GM12878 (cell line): ENCODE measurements at regions not wholly inside any gene's neighbourhood (a gene's known extent, or its start where the extent isn't known, plus 50 kb on each side); places are given as distances from the start of the nearest gene placed in this dataset.

Source experiments
- CTCF ChIP-seq, 3 experiments: IDR thresholded peaks in 2 of 3; conservative IDR thresholded peaks in 1 of 3; 2 replicates each; pipeline ENCODE4 v1.5.1; 2011; ENCODE audit warnings: low read depth in 3 of 3, low read length in 3 of 3, mild to moderate bottlenecking in 3 of 3, control low read depth in 2 of 3, moderate library complexity in 2 of 3, inconsistent platforms in 1 of 3, mixed read lengths in 1 of 3; ENCODE audit not compliant: control insufficient read depth in 2 of 3, insufficient read depth in 1 of 3; ENCODE audit errors: extremely low read depth in 1 of 3
- HDAC2 ChIP-seq: fragments of 200-600 bp; sonication (generic); IDR thresholded peaks from 2 replicates; pipeline ENCODE4 v1.6.1; 2017
- MEF2B ChIP-seq: fragments of 450-650 bp; IDR thresholded peaks from 2 replicates; pipeline ENCODE4 v1.6.1; 2018; ENCODE audit warnings: mild to moderate bottlenecking, moderate library complexity; ENCODE audit not compliant: partially characterized antibody, poor library complexity, severe bottlenecking
- NFYA ChIP-seq: IDR thresholded peaks from 2 replicates; pipeline ENCODE4 v1.6.1; 2011; ENCODE audit warnings: low read depth, mild to moderate bottlenecking, low read length, improper control_type of control experiment, borderline replicate concordance
- RAD21 ChIP-seq: IDR thresholded peaks from 2 replicates; pipeline ENCODE4 v1.6.1; 2011; ENCODE audit warnings: mild to moderate bottlenecking, low read depth, low read length, moderate library complexity; ENCODE audit not compliant: insufficient read depth
- RFX5 ChIP-seq: IDR thresholded peaks from 2 replicates; pipeline ENCODE4 v1.6.1; 2011; ENCODE audit warnings: low read depth, low read length, improper control_type of control experiment
- TF ChIP-seq, protein P1 (sequence below): IDR thresholded peaks from 2 replicates; pipeline ENCODE4 v1.6.1; 2012; ENCODE audit warnings: mild to moderate bottlenecking, low read depth, low read length
- TF ChIP-seq, protein P2 (sequence below): fragments of 450-650 bp; IDR thresholded peaks from 2 replicates; pipeline ENCODE4 v1.6.1; 2017; ENCODE audit warnings: mild to moderate bottlenecking, moderate library complexity

DNA sequence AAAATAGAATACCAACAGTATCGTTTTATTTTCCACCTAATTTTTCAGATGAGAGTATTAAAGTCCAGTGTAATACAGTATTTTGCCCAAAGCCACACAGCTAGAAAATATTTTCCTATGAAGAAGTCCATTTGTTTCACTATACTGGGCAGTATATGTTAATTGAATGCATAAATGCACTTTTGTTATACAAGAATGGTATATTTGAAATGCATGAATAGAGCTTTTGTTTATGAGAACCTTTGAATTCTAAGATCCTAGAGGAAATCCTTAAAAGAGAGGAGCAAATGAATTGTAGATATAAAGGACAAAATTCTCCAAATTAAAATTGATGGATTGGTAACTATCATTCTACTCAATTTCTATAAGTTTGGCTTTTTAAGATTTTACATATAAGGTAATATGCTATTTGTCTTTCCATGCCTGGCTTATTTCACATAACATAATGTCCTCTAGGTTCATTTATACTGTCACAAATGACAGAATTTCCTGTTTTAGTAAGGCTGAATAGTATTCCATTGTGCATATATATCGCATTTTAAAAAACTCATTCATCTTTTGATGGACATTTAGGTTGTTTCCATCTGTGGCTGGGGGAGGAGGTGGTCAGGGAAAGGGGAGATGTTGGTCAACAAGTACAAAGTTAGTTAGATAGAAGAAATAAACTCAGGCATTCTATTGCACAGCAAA is 136.6 kb upstream of the DCN start:
- TF ChIP-seq CTCF (IDR thresholded peaks at IDR 0.05 in 2 of 3, conservative IDR thresholded peaks at IDR 0.05 in 1 of 3; ENCODE audit: control insufficient read depth in 2 of 3, extremely low read depth in 1 of 3, insufficient read depth in 1 of 3, low read depth in 3 of 3, low read length in 3 of 3) (no peak), NFYA (no peak), RFX5 (no peak), HDAC2 (no peak), MEF2B (no peak), RAD21 (no peak)
- TF ChIP-seq, protein P1, sequence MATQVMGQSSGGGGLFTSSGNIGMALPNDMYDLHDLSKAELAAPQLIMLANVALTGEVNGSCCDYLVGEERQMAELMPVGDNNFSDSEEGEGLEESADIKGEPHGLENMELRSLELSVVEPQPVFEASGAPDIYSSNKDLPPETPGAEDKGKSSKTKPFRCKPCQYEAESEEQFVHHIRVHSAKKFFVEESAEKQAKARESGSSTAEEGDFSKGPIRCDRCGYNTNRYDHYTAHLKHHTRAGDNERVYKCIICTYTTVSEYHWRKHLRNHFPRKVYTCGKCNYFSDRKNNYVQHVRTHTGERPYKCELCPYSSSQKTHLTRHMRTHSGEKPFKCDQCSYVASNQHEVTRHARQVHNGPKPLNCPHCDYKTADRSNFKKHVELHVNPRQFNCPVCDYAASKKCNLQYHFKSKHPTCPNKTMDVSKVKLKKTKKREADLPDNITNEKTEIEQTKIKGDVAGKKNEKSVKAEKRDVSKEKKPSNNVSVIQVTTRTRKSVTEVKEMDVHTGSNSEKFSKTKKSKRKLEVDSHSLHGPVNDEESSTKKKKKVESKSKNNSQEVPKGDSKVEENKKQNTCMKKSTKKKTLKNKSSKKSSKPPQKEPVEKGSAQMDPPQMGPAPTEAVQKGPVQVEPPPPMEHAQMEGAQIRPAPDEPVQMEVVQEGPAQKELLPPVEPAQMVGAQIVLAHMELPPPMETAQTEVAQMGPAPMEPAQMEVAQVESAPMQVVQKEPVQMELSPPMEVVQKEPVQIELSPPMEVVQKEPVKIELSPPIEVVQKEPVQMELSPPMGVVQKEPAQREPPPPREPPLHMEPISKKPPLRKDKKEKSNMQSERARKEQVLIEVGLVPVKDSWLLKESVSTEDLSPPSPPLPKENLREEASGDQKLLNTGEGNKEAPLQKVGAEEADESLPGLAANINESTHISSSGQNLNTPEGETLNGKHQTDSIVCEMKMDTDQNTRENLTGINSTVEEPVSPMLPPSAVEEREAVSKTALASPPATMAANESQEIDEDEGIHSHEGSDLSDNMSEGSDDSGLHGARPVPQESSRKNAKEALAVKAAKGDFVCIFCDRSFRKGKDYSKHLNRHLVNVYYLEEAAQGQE: no peak
- TF ChIP-seq, protein P2, sequence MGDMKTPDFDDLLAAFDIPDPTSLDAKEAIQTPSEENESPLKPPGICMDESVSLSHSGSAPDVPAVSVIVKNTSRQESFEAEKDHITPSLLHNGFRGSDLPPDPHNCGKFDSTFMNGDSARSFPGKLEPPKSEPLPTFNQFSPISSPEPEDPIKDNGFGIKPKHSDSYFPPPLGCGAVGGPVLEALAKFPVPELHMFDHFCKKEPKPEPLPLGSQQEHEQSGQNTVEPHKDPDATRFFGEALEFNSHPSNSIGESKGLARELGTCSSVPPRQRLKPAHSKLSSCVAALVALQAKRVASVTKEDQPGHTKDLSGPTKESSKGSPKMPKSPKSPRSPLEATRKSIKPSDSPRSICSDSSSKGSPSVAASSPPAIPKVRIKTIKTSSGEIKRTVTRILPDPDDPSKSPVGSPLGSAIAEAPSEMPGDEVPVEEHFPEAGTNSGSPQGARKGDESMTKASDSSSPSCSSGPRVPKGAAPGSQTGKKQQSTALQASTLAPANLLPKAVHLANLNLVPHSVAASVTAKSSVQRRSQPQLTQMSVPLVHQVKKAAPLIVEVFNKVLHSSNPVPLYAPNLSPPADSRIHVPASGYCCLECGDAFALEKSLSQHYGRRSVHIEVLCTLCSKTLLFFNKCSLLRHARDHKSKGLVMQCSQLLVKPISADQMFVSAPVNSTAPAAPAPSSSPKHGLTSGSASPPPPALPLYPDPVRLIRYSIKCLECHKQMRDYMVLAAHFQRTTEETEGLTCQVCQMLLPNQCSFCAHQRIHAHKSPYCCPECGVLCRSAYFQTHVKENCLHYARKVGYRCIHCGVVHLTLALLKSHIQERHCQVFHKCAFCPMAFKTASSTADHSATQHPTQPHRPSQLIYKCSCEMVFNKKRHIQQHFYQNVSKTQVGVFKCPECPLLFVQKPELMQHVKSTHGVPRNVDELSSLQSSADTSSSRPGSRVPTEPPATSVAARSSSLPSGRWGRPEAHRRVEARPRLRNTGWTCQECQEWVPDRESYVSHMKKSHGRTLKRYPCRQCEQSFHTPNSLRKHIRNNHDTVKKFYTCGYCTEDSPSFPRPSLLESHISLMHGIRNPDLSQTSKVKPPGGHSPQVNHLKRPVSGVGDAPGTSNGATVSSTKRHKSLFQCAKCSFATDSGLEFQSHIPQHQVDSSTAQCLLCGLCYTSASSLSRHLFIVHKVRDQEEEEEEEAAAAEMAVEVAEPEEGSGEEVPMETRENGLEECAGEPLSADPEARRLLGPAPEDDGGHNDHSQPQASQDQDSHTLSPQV: no peak
